Peyer's patch (tissue), 4 donors: ENCODE measurements at regions not wholly inside any gene's neighbourhood (a gene's known extent, or its start where the extent isn't known, plus 50 kb on each side); places are given as distances from the start of the nearest gene placed in this dataset.
A peak's percentile ranks its signal among the peaks of the same experiment; 100 is the strongest.
"Not testable (repeated sequence)": the region's sequence is repeated elsewhere in the genome, so short reads cannot be mapped to it uniquely, and the experiment has no call there.

ENCODE experiments used
- DNase-seq, 3 donors: peaks; one replicate each; pipeline ENCODE4 v3.0.0-alpha.2; 2017 to 2019
- H3K27ac ChIP-seq, 4 donors: fragments of 200-600 bp; sonication (generic); one replicate each; pipeline ENCODE4 v1.5.1; 2016 to 2019
- H3K27me3 ChIP-seq, 2 donors: fragments of 200-600 bp; sonication (generic); one replicate each; pipeline ENCODE4 v1.5.1; 2019
- H3K36me3 ChIP-seq, 3 donors: fragments of 200-600 bp; sonication (generic); one replicate each; pipeline ENCODE4 v1.5.1; 2016 to 2019
- H3K4me1 ChIP-seq, 4 donors: fragments of 200-600 bp; sonication (generic); one replicate each; pipeline ENCODE4 v1.5.1; 2016 to 2019
- H3K4me3 ChIP-seq, 4 donors: fragments of 200-600 bp; sonication (generic); 1 replicate in 3 of 4; 2 replicates in 1 of 4; pipeline ENCODE4 v1.5.1; 2016 to 2019; ENCODE audit warnings: mild to moderate bottlenecking in 1 of 4
- H3K9me3 ChIP-seq, 4 donors: fragments of 200-600 bp; sonication (generic); one replicate each; pipeline ENCODE4 v1.5.1; 2016 to 2019; ENCODE audit warnings: mild to moderate bottlenecking in 1 of 4
- CTCF ChIP-seq, 6 experiments: fragments of 450-650 bp in 4 of 6; fragments of 200-600 bp in 2 of 6; sonication (generic) in 1 of 6; IDR thresholded peaks; one replicate each; pipeline ENCODE4 v1.5.1; 2017 to 2019; ENCODE audit warnings: antibody characterized with exemption in 6 of 6, mild to moderate bottlenecking in 3 of 6, moderate library complexity in 1 of 6
- POLR2A ChIP-seq, 2 donors: fragments of 450-650 bp; IDR thresholded peaks; one replicate each; pipeline ENCODE4 v1.5.1; 2017; ENCODE audit warnings: antibody characterized with exemption in 2 of 2, mild to moderate bottlenecking in 2 of 2, moderate library complexity in 2 of 2

DNA sequence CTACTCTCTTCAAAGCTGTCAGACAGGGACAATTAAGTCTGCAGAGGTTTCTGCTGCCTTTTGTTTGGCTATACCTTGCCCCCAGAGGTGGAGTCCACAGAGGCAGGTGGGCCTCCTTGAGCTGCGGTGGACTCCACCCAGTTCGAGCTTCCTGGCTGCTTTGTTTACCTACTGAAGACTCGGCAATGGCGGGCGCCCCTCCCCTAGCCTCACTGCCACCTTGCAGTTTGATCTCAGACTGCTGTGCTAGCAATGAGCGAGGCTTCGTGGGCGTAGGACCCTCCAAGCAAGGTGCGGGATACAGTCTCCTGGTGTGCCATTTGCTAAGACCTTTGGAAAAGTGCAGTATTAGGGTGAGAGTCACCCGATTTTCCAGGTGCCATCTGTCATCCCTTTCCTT is 124.9 kb downstream of the CRYBB2 start:
- peaks cover 0 to 15% (median 0%) of the 10 kb centered on the region in 3 donors for H3K36me3 ChIP-seq
- H3K27me3 ChIP-seq, H3K27ac ChIP-seq, H3K4me3 ChIP-seq, DNase-seq, H3K4me1 ChIP-seq, H3K9me3 ChIP-seq: not testable (repeated sequence)

DNA sequence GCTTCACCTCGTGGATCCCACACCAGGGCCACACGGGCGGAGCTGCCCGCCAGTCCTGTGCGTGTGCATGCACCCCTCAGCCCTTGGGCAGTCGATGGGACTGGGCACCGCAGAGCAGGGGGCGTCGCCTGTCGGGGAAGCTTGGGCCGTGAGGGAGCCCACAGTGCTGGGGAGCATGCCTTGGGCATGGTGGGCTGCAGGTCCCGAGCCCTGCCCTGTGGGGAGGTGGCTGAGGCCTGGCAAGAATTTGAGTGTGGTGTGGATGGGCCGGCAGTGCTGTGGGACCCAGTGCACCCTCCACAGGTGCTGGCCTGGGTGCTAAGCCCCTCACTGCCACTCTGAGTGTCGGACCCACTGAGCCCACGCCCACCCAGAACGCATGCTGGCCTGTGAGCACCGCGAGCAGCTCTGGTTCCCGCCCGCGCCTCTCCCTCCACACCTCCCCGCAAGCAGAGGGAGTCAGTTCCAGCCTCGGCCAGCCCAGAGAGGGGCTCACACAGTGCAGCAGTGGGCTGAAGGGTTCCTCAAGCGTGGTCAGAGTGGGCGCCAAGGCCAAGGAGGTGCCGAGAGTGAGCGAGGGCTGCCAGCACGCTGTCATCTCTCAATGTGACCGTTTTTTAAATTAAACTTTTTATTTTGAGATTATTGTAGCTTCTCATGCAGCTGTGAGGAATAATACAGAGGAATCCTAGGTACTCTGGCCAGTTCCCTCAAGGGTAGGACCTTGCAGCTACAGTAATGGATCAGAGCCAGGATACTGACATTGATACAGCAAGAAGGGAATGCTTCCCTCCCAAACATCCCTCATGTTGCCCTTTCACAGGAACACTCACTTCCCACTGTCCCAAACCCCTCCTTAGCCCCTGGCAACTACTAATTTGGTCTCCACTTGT is 127.7 kb downstream of the CRYBB2 start:
- no peaks in the 10 kb centered on the region for H3K4me1 ChIP-seq
- peaks cover 0 to 39% (median 0%) of the 10 kb centered on the region in 3 donors for H3K36me3 ChIP-seq
- peaks cover 0 to 5% (median 0%) of the 10 kb centered on the region in 4 donors for H3K9me3 ChIP-seq
- peak in 1 of 3 donors; percentile 40 for DNase-seq
- H3K27ac ChIP-seq = no peak overlapping the region
- TF ChIP-seq CTCF (IDR thresholded peaks at IDR 0.05) = no peak
- no peak for TF ChIP-seq POLR2A (IDR thresholded peaks at IDR 0.05)
- no peak overlapping the region for H3K4me3 ChIP-seq
- H3K27me3 ChIP-seq = no peaks in the 10 kb centered on the region

DNA sequence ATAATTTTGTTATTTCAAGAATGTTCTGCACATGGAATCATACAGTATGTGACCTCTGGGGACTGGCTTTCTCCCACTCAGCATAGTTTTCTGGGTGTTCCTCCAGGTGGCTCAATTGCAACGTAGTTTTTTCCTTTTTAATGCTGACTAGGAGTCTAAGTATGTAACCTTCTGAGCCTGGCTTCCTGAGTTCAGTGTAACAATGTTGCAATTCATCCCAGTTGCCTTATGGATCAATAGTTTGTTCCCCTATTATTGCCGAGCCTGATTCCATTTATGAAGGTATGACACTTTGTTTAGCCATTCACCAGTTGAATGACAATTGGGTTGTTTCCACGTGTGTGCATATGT is 128.3 kb downstream of the CRYBB2 start:
- H3K36me3 ChIP-seq = peaks cover 0 to 45% (median 0%) of the 10 kb centered on the region in 3 donors
- no peak overlapping the region for H3K27ac ChIP-seq
- DNase-seq = no peak
- TF ChIP-seq CTCF (IDR thresholded peaks at IDR 0.05) = no peak
- no peak for TF ChIP-seq POLR2A (IDR thresholded peaks at IDR 0.05)
- H3K4me3 ChIP-seq = no peak overlapping the region
- no peaks in the 10 kb centered on the region for H3K4me1 ChIP-seq
- H3K9me3 ChIP-seq = peaks cover 0 to 5% (median 0%) of the 10 kb centered on the region in 4 donors
- no peaks in the 10 kb centered on the region for H3K27me3 ChIP-seq

DNA sequence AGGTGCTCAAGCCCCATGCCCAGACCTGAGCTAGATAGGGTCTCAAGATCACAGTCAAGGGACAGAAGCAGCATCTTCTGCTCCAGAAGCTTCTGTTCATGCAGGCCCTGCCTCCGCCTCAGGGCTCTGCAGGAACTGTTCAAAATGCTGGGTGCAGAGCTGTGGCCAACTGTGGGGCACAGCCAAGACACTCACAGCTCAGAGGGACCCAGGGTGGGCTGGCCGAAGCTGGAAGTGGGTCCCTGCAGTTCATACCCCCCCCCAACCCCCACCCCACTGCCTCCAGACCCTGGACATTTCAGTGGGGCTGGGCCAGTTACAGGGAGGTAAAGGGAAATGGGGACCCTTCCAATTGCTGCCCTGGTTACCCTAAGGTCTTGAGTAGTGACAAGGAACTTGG is 129.0 kb downstream of the CRYBB2 start:
- Histone ChIP-seq H3K9me3 (peaks cover 0 to 5% (median 0%) of the 10 kb centered on the region in 4 donors), H3K4me1 (no peaks in the 10 kb centered on the region), H3K36me3 (peaks cover 0 to 49% (median 0%) of the 10 kb centered on the region in 3 donors), H3K4me3 (no peak overlapping the region), H3K27me3 (no peaks in the 10 kb centered on the region), H3K27ac (no peak overlapping the region)
- TF ChIP-seq POLR2A (IDR thresholded peaks at IDR 0.05) = no peak
- TF ChIP-seq CTCF (IDR thresholded peaks at IDR 0.05) = no peak
- DNase-seq = no peak

DNA sequence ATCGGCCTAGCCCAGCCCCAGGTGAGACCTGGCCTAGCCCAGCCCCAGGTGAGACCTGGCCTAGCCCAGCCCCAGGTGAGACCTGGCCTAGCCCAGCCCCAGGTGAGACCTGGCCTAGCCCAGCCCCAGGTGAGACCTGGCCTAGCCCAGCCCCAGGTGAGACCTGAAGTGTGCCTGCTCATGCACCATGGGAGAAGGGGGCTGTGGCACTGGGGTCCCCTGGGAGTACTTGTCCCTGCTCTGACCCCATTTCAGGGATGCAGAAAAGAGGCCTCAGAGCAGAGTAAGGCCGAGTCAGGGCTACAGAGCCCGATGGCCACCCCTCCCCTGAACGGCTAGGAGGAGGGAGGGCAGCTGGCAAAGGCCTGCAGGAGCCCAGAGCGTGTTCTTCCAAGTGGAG is 129.6 kb downstream of the CRYBB2 start:
- not testable (repeated sequence) for H3K9me3 ChIP-seq, H3K4me1 ChIP-seq, H3K4me3 ChIP-seq, H3K27ac ChIP-seq, DNase-seq, H3K27me3 ChIP-seq
- H3K36me3 ChIP-seq = peaks cover 0 to 55% (median 0%) of the 10 kb centered on the region in 3 donors

DNA sequence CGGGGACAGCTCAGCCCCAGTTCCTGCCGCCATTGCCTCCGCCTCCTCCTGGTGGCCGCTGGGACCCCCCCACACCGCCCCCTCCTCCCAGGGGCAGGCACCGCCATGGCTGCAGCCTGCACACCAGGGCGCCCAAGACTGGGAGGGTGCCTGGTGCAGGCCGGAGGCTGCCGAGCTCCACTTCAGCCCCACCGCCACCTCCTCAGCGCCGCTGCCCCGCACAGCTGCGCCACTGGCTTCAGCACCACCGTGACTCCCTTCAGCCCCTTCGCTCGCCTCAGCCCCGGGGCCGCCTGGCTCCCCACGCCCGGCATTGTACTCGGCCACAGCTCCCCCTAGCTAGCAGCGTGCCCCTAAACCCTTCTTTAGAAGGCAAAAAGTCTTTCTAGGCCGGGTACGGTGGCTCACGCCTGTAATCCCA is 131.1 kb downstream of the CRYBB2 start:
- H3K9me3 ChIP-seq = no peaks in the 10 kb centered on the region
- H3K4me3 ChIP-seq = no peak overlapping the region
- no peaks in the 10 kb centered on the region for H3K4me1 ChIP-seq
- H3K27me3 ChIP-seq = no peaks in the 10 kb centered on the region
- peaks cover 0 to 64% (median 0%) of the 10 kb centered on the region in 3 donors for H3K36me3 ChIP-seq
- H3K27ac ChIP-seq = no peak overlapping the region
- DNase-seq = peak in 1 of 3 donors; percentile 41
- TF ChIP-seq CTCF (IDR thresholded peaks at IDR 0.05) = no peak
- TF ChIP-seq POLR2A (IDR thresholded peaks at IDR 0.05) = no peak
